NCI-H460 (cell line): ENCODE measurements at regions not wholly inside any gene's neighbourhood (a gene's known extent, or its start where the extent isn't known, plus 50 kb on each side); places are given as distances from the start of the nearest gene placed in this dataset.
"Not testable (repeated sequence)": the region's sequence is repeated elsewhere in the genome, so short reads cannot be mapped to it uniquely, and the experiment has no call there.

ENCODE experiments used
- DNase-seq: peaks from one replicate; pipeline ENCODE4 v3.0.0-alpha.2; 2016; ENCODE audit warnings: low read depth; ENCODE audit errors: extremely low read depth

DNA sequence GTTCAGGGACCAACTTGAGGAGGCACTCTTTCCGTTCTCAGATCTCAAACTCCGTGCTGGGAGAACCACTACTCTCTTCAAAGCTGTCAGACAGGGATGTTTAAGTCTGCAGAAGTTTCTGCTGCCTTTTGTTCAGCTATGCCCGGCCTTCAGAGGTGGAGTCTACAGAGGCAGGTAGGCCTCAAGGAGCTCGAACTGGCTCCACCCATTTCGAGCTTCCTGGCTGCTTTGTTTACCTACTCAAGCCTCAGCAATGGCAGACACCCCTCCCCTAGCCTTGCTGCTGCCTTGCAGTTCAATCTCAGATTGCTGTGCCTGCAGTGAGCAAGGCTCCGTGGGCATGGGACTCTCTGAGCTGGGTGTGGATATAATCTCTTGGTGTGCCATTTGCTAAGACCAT is 108.2 kb downstream of the DHRS2 start:
- DNase-seq: not testable (repeated sequence)

DNA sequence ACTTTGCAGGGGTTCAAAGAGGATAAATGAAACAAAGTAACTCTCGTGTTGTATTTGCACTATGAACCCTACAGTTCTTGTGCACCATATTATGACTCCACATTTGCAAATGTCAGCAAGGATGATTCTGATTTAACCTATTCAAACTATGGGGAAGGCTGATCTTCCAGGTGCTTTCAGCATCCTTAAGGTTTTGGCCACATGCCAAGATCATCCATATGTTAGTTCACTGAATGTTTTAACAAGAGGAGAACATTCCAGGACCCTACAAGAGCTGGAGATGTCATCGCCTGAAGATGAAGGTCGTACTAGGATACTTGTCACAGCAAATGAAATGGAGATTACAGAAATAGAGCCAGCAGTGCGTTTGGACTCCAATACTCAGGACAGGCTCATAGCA is 114.2 kb downstream of the DHRS2 start:
- no peak for DNase-seq

- no peak for DNase-seq
These were observed 115.5 kb downstream of the DHRS2 start for GRCh38 chr14:23751616-23752015.

DNA sequence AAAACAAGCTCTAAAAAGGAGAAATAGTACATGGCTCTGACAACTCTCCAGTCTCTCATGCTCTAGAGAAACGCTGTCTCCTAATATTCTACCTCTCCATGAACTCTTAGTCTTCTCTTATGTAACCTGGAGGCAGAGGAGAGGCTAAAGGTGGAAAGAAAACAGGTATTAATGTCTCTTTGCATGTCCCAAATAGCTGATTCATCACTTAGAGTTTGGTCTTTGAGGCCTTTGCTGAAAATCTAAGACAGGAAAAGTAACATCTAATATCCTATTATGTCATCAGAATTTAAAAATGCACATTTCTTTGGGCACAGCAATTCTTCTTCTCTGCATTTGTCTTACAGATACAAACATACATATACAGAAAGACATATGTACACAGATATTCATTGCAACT is 127.2 kb downstream of the DHRS2 start:
- DNase-seq: no peak

- no peak for DNase-seq
These were observed 130.7 kb downstream of the DHRS2 start for GRCh38 chr14:23766737-23767401.

DNA sequence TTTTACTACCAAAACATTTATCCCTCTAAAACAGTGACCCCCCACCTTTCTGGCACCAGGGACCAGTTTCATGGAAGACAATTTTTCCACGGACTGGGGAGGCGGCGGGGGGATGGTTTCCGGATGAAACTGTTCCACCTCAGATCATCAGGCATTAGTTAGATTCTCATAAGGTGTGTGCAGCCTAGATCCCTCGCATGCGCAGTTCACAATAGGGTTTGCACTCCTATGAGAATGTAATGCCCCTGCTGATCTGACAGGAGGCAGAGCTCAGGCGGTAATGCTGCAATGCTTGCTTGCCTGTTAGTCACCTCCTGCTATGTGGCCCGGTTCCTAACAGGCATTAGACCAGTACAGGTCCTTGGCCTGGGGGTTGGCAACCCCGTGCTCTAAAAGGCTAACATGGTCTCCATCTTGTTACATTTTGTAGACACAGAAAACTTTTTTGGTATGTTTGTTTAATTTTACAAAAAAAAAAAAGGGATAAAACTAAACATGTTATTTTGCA is 133.1 kb downstream of the DHRS2 start:
- DNase-seq: peak; percentile 22

- DNase-seq: no peak
These were observed 137.8 kb downstream of the DHRS2 start for GRCh38 chr14:23773981-23774380.

DNA sequence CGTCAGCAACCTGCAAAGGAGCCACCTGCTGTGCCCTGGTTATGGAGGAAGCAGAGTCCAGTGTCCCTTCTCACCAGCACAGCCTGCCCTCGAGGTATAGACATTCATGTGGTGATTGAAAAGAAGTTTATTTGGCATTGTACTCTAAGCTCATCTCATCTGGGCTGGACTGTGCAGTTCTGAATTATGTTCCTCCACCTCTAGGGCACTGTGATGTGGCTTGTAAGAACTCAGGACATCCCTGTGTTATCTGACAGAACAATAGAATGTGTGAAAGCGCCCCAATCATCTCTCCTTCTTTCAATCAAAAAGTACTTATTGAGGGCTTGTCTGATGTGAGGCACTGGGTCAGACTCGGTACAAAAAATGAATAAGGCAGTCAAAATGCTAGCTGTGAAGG is 140.1 kb downstream of the DHRS2 start:
- DNase-seq: no peak

DNA sequence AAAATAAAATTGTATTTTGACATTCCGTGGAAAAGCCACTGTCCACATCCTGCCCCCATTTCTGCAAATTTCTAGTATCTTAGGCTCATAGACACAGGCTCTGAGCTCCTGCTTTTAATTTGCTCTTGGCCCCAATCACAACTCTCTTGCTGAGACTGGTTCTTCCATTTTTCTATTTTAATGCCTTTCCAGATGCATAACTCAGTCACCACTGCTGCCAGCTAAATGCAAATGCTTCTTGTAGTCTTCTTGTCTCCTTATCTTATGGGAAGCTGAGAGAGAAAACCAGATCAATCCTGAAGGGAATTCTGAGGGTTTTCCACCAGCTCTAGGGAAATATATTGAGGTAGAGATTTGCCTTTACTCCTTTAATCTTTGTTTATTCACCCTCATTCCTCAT is 149.0 kb downstream of the DHRS2 start:
- no peak for DNase-seq

GRCh38 chr14:23787436-23787835 is 151.3 kb downstream of the DHRS2 start:
- no peak for DNase-seq

DNA sequence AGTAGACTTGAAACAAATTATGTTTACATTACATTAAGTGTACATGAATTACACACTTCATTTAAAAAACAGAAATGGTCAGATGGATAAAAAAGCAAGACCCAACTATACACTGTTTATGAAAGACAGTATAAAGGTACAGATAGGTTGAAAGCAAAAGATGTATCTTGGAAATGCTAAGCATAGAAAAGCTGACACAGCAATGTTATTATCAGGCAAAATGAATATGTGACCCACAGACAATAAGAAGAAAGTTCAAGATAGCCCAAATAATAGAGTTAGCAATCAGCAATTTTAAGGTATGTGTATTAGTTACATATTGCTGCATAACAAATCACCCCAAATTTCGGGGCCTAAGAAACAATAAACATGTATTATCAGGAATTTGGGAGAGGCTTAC is 153.5 kb downstream of the DHRS2 start:
- DNase-seq: no peak

GRCh38 chr14:23793532-23793931 is 157.4 kb downstream of the DHRS2 start:
- no peak for DNase-seq

DNA sequence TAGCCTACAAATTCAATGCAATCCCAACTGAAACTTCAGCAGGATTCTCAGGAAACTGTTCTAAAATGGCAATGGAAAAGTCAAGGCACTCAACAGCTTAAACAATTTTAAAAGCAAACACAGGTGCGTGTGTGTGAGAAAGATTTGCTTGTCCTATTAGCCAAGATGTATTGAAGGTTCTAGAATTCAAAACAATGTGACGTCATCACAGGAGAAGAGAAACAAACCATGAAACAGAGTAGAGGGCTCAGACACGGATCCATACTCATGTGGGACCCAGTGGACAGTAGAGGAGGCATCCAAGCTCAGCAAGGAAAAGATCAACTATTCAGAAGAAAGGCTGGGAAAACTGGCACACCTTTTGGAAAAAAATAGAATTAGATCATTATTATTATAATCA is 152.8 kb upstream of the DHRS4 start:
- DNase-seq: no peak

DNA sequence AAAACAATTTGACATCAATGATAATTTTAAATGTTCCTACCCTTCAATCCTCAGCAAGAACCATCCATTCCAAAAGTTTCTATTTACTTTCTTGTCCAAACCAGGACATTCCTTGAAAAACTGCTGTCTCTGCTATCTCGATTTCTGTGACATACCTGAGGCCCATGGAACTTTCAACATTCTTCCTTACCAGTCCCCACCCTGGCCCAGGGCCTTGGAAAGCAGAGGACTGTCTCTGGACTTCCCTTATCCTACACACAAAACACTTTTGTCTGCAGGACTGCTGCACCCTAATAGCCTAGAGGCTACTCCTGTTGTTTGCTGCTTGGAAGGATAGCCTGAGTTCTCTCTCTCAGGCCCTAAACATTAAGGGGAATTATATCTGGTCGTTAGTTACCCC is 151.8 kb upstream of the DHRS4 start:
- DNase-seq: no peak

GRCh38 chr14:23804817-23805216 is 148.8 kb upstream of the DHRS4 start:
- no peak for DNase-seq

DNA sequence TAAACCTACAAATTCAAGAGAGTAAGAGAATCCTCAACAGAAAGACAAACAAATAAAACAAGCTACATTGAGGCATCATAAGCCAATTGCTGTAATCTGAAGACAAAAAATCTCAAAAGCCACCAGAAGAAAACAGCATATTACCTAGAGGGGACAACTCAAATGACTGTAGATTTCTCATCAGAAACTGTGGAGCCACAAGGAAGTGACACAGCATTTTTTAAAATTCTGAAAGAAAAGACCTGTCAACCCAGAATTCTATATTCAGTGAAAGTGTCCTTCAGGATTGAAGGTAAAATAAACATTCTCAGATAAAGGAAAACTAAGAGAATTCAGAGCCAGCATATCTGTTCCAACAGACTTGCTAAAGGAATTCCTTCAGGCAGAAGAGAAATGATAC is 147.8 kb upstream of the DHRS4 start:
- no peak for DNase-seq

DNA sequence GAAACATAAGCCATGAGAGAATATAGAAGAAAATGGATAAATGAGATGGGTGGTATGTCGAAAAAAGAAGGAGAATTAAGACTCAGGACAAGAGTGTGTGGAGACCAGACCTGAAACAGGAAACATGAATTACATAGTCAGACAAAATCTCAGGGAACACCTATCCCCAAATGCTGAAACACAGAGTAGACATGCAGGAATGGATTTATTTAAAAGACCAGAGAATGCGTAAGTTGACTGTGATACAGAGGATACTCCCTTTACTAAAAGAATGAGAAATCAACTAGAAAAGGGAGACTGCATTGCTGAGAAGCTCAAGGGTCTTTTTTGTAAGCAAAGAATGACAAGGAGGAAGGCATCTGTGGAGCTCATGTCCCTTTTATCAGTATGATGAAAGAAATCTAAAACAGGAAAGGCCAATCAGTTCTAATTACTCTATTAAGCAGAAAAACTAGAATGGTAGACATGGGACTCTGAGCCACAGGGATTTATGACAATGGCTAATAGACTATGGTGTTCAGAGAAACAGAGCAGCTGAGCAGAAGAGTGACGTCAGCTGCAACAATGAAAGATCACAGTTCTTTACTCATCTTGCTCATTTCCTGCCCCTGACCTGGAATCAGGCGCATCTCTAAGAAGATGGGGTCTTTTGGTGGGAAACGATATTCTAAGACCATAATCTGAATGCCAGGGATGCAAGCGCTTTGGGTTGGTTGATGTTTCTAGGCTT is 138.9 kb upstream of the DHRS4 start:
- DNase-seq: no peak

DNA sequence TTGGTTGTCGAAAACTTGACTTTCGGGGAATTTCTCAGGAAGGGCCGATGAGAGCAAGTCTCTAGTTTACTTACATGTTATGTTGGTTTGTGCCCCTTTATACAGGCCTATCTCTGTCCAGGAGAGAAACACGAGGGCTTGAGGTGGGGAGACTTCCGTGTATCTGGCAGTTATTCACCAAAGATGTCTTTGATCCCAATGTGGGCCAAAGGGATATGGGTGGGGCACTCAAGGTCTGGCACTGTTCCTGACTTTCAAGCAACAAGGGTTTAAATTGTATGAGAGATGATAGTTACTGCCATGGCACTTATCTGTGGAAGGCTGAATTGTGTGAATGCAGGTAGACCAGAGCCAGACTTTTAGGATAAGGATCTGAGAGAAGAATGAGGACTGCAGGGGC is 137.2 kb upstream of the DHRS4 start:
- no peak for DNase-seq

DNA sequence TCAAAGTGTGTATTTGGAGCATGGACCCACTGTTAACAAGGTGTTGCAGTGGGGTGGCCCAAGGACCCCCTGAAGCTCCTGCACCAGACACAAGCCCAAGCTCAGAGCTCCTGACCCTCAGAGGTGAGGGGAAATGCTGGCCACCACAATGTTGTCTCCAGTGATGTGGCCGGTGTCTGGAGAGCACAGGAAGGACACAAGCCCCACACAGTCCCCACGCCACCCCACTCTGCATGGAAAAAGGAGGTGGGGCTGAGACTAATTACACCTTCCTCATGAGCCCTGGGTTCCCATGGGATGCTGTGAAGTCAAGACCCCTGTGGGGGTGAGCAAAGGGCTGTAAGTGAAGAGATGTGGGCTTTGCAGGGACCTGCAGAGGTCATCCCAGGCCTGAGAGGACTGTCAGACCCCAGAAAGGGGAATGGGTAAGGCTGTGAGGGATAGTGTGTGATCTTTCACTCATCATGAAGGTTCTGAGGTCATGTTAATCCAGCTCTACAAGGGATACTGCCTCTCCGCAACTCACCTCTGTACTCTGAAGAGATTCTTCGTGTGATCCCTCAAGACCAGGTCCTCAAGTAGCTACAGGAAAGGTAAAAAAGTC is 136.3 kb upstream of the DHRS4 start:
- DNase-seq: no peak

DNA sequence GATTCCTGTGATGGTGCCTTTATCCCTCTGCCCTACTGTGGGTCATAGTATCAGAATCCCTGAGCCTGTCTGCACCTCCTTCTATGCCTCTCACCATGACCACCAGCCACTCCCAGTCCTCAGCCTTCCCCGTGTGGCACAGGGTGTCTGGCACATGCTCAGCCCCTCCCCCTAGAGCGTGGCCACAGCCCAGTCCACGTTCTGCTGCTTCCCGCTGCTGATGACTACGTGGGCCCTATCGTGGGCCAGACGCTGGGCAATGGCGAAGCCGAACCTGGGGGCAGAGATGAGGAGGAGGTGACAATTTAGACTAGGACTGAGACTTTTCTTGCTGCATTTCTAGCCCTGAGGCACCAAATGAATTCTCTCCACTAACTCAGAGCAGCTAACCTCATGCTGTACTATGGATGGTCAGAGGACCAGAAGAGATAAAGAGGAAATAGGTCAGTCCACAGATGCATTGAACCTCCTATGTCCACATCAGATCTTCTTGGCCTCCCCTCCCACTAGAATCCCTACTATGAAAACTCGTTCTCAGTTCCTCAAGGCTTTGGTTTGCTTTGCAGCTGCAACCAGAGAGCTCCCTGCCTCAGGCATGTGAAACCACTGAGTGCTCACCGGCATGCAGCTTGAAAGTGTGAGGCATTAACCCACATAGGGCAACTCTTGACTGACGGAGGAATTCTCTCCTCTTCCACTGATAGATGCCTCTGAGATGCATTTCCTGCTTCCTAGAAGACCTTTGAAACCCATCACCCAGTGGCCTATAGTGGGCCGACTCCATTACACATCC is 126.3 kb upstream of the DHRS4 start:
- no peak for DNase-seq

DNA sequence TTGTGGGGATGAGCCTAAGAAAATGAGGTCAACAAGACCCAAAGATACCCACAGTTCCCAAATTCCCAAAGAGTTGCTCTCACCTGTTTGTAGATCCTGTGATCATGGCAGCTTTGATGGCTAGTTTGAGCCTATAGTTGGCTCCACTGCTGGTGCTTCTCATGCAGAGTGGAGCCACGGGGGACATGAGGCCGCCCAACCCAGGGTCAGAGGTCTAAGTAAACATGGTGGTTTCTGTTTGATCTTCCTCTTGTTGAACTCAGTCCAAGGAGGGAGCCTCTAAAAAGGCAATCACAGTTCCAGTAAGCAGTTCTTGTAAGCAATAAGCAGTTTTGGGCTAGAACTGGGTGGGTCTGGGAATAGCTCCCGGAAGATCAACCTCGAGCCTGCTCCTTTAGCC is 125.6 kb upstream of the DHRS4 start:
- no peak for DNase-seq
